Keratinocyte (primary cell): ENCODE measurements at regions not wholly inside any gene's neighbourhood (a gene's known extent, or its start where the extent isn't known, plus 50 kb on each side); places are given as distances from the start of the nearest gene placed in this dataset.

Experiments used
- DNase-seq: peaks from one replicate; pipeline ENCODE4 v3.0.0-alpha.2; 2011; ENCODE audit warnings: low read depth, missing footprints, low spot score
- FAIRE-seq: peaks from 2 replicates; lab custom pipeline; 2011; peaks lifted over from hg19 to GRCh38; lab: Jason Lieb, UNC
- H2AFZ ChIP-seq: 2 replicates; pipeline ENCODE4 v1.6.0; 2012; ENCODE audit warnings: low read length, control low read depth, inconsistent platforms; ENCODE audit not compliant: control insufficient read depth
- H3K27ac ChIP-seq: 2 replicates; pipeline ENCODE4 v1.5.1; 2011; ENCODE audit warnings: low read length; ENCODE audit not compliant: control insufficient read depth, insufficient read depth
- H3K27me3 ChIP-seq: 3 replicates; pipeline ENCODE4 v1.6.0; 2011; ENCODE audit warnings: low read length; ENCODE audit not compliant: control insufficient read depth, insufficient read depth; ENCODE audit errors: extremely low read depth
- H3K36me3 ChIP-seq, 2 experiments: 2 replicates in 1 of 2; 3 replicates in 1 of 2; pipeline ENCODE4 v1.5.1; 2011; ENCODE audit warnings: low read length in 2 of 2, mild to moderate bottlenecking in 1 of 2; ENCODE audit not compliant: control insufficient read depth in 2 of 2, insufficient read depth in 2 of 2; ENCODE audit errors: extremely low read depth in 1 of 2
- H3K4me1 ChIP-seq: 3 replicates; pipeline ENCODE4 v1.5.1; 2011; ENCODE audit warnings: low read length; ENCODE audit not compliant: control insufficient read depth, insufficient read depth; ENCODE audit errors: extremely low read depth
- H3K4me2 ChIP-seq: 3 replicates; pipeline ENCODE4 v1.6.0; 2011; ENCODE audit warnings: low read depth, low read length; ENCODE audit not compliant: control insufficient read depth, insufficient read depth; ENCODE audit errors: extremely low read depth
- H3K4me3 ChIP-seq, 3 experiments: fragments of 200-600 bp in 1 of 3; sonication (generic) in 1 of 3; 2 replicates in 2 of 3; 3 replicates in 1 of 3; pipeline ENCODE4 v1.5.1; 2011 to 2016; ENCODE audit warnings: low read length in 3 of 3, mild to moderate bottlenecking in 3 of 3, control low read depth in 2 of 3, inconsistent platforms in 1 of 3, low read depth in 1 of 3, mixed read lengths in 1 of 3, mixed run types in 1 of 3, moderate library complexity in 1 of 3; ENCODE audit not compliant: control insufficient read depth in 2 of 3, insufficient read depth in 2 of 3; ENCODE audit errors: extremely low read depth in 1 of 3
- H3K79me2 ChIP-seq: 2 replicates; pipeline ENCODE4 v1.6.0; 2012; ENCODE audit warnings: low read length; ENCODE audit not compliant: control insufficient read depth, insufficient read depth
- H3K9ac ChIP-seq: 3 replicates; pipeline ENCODE4 v1.6.0; 2011; ENCODE audit warnings: low read length; ENCODE audit not compliant: control insufficient read depth, insufficient read depth; ENCODE audit errors: extremely low read depth
- H3K9me1 ChIP-seq: 3 replicates; pipeline ENCODE4 v1.6.0; 2011; ENCODE audit warnings: low read length; ENCODE audit not compliant: control insufficient read depth, insufficient read depth; ENCODE audit errors: extremely low read depth
- H3K9me3 ChIP-seq: 2 replicates; pipeline ENCODE4 v1.5.1; 2012; ENCODE audit warnings: low read depth, low read length; ENCODE audit not compliant: control insufficient read depth
- H4K20me1 ChIP-seq: 3 replicates; pipeline ENCODE4 v1.6.0; 2011; ENCODE audit warnings: low read length; ENCODE audit not compliant: control insufficient read depth, insufficient read depth; ENCODE audit errors: extremely low read depth
- EZH2 ChIP-seq: IDR thresholded peaks from one replicate; pipeline ENCODE4 v1.6.1; 2012; ENCODE audit warnings: inconsistent platforms, mild to moderate bottlenecking, low read length, moderate library complexity
- dilution Hi-C: fragments of 300-500 bp; cut with MboI; formaldehyde crosslinking; loops from one replicate; pipeline ENCODE4 v1.7.0; 2020; ENCODE audit warnings: low sequenced_read_pairs; ENCODE audit not compliant: extremely low pct_ligation_motif_present
- TF ChIP-seq, protein P1 (sequence below), 3 experiments: IDR thresholded peaks in 1 of 3; conservative IDR thresholded peaks in 1 of 3; optimal IDR thresholded peaks in 1 of 3; 2 replicates in 2 of 3; 3 replicates in 1 of 3; pipeline versions ENCODE3 to v1.5.1; 2011; ENCODE audit warnings: low read length in 3 of 3, mild to moderate bottlenecking in 3 of 3, moderate library complexity in 2 of 3, control low read depth in 1 of 3, inconsistent platforms in 1 of 3; ENCODE audit not compliant: insufficient read depth in 2 of 3; ENCODE audit errors: extremely low read depth in 1 of 3

DNA sequence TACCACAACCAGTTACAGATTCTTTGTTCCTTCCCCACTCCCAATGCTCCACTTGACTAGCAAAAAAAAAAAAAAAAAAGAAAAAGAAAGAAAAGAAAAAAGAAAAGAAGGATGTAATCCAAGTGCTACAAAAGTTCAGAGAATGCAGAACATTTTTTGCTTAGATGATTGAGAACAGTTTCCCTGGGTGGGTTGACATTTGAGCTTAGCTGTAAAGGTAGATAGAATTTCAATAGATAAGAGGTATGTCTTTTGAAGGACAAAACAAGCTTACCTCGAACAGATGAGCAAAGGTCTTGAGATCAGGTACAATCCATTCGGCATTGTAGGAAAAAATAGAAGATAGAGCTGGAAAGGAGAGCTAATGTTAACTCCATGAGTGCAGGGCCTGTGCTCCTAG, 344.6 kb upstream of the NECTIN3 start:
- no peak for FAIRE-seq
- Histone ChIP-seq H3K4me3 (no peak overlapping the region), H2AFZ (no peak overlapping the region), H4K20me1 (no peaks in the 10 kb centered on the region), H3K4me1 (no peaks in the 10 kb centered on the region), H3K79me2 (no peaks in the 10 kb centered on the region), H3K9me3 (no peaks in the 10 kb centered on the region), H3K9ac (no peak overlapping the region), H3K36me3 (no peaks in the 10 kb centered on the region), H3K27ac (no peak overlapping the region), H3K9me1 (no peaks in the 10 kb centered on the region), H3K4me2 (no peak overlapping the region), H3K27me3 (no peaks in the 10 kb centered on the region)
- DNase-seq = no peak
- dilution Hi-C loops = no loop called here
- no peak for TF ChIP-seq EZH2
- TF ChIP-seq, protein P1, sequence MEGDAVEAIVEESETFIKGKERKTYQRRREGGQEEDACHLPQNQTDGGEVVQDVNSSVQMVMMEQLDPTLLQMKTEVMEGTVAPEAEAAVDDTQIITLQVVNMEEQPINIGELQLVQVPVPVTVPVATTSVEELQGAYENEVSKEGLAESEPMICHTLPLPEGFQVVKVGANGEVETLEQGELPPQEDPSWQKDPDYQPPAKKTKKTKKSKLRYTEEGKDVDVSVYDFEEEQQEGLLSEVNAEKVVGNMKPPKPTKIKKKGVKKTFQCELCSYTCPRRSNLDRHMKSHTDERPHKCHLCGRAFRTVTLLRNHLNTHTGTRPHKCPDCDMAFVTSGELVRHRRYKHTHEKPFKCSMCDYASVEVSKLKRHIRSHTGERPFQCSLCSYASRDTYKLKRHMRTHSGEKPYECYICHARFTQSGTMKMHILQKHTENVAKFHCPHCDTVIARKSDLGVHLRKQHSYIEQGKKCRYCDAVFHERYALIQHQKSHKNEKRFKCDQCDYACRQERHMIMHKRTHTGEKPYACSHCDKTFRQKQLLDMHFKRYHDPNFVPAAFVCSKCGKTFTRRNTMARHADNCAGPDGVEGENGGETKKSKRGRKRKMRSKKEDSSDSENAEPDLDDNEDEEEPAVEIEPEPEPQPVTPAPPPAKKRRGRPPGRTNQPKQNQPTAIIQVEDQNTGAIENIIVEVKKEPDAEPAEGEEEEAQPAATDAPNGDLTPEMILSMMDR (optimal IDR thresholded peaks at IDR 0.05 in 1 of 3, IDR thresholded peaks at IDR 0.05 in 1 of 3, conservative IDR thresholded peaks at IDR 0.05 in 1 of 3; ENCODE audit: extremely low read depth in 1 of 3, insufficient read depth in 2 of 3, low read length in 3 of 3) = no peak

DNA sequence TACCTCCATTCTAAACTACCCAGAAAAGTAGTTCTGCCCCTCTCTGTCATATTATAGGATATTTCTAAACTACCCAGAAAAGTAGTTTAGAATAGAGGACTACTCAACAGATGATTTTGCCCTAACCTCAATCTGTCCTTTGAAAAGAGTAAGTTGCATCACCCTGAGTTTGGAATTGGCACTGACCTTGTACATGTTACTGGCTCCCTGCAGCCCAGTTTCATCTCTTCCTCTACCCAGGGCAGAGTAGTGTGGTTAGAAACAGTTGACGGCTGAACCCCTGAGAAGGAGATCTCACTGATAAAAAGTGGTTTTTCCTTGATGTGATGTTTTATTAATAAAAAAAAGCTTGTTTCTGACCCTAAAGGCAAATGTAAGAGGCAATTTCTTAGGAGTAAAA, 340.5 kb upstream of the NECTIN3 start:
- TF ChIP-seq EZH2 = no peak
- TF ChIP-seq, protein P1 (optimal IDR thresholded peaks at IDR 0.05 in 1 of 3, IDR thresholded peaks at IDR 0.05 in 1 of 3, conservative IDR thresholded peaks at IDR 0.05 in 1 of 3; ENCODE audit: extremely low read depth in 1 of 3, insufficient read depth in 2 of 3, low read length in 3 of 3) = no peak
- no peak overlapping the region for H3K4me3 ChIP-seq
- no peaks in the 10 kb centered on the region for H3K36me3 ChIP-seq
- no peak overlapping the region for H3K27ac ChIP-seq
- H3K4me1 ChIP-seq = no peaks in the 10 kb centered on the region
- H3K79me2 ChIP-seq = no peaks in the 10 kb centered on the region
- FAIRE-seq (no peak), DNase-seq (no peak)
- H3K9me1 ChIP-seq = no peaks in the 10 kb centered on the region
- H3K27me3 ChIP-seq = no peaks in the 10 kb centered on the region
- H2AFZ ChIP-seq = no peak overlapping the region
- H3K9me3 ChIP-seq = no peaks in the 10 kb centered on the region
- dilution Hi-C loops = no loop called here
- no peak overlapping the region for H3K9ac ChIP-seq
- H3K4me2 ChIP-seq = no peak overlapping the region
- no peaks in the 10 kb centered on the region for H4K20me1 ChIP-seq
